ENCODE measurements at regions not wholly inside any gene's neighbourhood (a gene's known extent, or its start where the extent isn't known, plus 50 kb on each side); places are given as distances from the start of the nearest gene placed in this dataset.

GRCh38 chr6:169341706-169342105 lies 88.1 kb upstream of the THBS2 start:
- TF ChIP-seq CTCF (IDR thresholded peaks at IDR 0.05): no peak
- TF ChIP-seq POLR2A (IDR thresholded peaks at IDR 0.05): no peak
